ENCODE measurements at regions not wholly inside any gene's neighbourhood (a gene's known extent, or its start where the extent isn't known, plus 50 kb on each side); places are given as distances from the start of the nearest gene placed in this dataset.

DNA sequence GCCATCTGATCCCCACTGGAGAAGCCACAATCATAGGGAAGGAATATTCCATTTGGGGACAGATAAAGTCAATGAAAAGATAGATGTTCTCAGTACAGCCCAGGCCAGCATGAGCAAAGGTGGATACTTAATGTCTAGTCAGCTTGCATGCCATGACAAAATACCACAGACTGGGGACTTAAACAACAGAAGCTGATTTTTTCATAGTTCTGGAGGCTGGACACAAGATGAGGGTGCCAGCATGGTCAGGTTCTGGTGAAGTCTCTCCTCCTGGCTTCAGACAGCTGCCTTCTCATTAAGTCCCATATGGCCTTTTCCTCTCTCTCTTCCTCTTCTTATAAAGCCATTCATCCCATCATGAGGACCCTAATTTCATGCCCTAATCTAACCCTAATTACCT is 116.1 kb upstream of the CYP1B1 start:
- no peak overlapping the region for H3K27ac ChIP-seq
- TF ChIP-seq, protein P1, sequence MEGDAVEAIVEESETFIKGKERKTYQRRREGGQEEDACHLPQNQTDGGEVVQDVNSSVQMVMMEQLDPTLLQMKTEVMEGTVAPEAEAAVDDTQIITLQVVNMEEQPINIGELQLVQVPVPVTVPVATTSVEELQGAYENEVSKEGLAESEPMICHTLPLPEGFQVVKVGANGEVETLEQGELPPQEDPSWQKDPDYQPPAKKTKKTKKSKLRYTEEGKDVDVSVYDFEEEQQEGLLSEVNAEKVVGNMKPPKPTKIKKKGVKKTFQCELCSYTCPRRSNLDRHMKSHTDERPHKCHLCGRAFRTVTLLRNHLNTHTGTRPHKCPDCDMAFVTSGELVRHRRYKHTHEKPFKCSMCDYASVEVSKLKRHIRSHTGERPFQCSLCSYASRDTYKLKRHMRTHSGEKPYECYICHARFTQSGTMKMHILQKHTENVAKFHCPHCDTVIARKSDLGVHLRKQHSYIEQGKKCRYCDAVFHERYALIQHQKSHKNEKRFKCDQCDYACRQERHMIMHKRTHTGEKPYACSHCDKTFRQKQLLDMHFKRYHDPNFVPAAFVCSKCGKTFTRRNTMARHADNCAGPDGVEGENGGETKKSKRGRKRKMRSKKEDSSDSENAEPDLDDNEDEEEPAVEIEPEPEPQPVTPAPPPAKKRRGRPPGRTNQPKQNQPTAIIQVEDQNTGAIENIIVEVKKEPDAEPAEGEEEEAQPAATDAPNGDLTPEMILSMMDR (IDR thresholded peaks at IDR 0.05; ENCODE audit: low read depth, low read length): no peak
- no peak overlapping the region for H3K4me3 ChIP-seq (ENCODE audit: low read depth, low read length)
- DNase-seq: no peak
- H3K27me3 ChIP-seq (ENCODE audit: insufficient read depth, low read depth, severe bottlenecking): no peaks in the 10 kb centered on the region
- no peaks in the 10 kb centered on the region for H3K36me3 ChIP-seq
- no peaks in the 10 kb centered on the region for H3K9me3 ChIP-seq (ENCODE audit: severe bottlenecking)

DNA sequence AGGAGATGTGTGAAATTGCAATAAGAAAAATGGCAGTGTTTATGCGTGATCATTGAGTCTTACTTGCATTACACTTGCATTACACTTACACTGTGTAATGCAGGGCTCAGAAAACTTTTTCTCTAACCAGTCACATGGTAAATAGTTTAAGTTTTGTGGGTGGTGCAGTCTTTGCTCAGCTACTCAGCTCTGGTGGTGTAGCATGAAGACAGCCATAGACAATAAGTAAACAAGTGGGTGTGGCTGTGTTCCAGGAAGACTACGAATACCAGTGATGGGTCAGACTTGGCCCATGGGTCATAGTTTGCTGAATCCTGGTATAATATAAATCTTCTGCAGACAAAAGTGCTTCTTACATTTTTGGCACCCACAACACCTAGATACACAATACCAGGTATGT is 115.6 kb upstream of the CYP1B1 start:
- TF ChIP-seq, protein P1 (IDR thresholded peaks at IDR 0.05; ENCODE audit: low read depth, low read length): no peak
- no peak overlapping the region for H3K4me3 ChIP-seq (ENCODE audit: low read depth, low read length)
- H3K9me3 ChIP-seq (ENCODE audit: severe bottlenecking): no peaks in the 10 kb centered on the region
- no peaks in the 10 kb centered on the region for H3K27me3 ChIP-seq (ENCODE audit: insufficient read depth, low read depth, severe bottlenecking)
- no peak overlapping the region for H3K27ac ChIP-seq
- no peaks in the 10 kb centered on the region for H3K36me3 ChIP-seq
- no peak for DNase-seq

DNA sequence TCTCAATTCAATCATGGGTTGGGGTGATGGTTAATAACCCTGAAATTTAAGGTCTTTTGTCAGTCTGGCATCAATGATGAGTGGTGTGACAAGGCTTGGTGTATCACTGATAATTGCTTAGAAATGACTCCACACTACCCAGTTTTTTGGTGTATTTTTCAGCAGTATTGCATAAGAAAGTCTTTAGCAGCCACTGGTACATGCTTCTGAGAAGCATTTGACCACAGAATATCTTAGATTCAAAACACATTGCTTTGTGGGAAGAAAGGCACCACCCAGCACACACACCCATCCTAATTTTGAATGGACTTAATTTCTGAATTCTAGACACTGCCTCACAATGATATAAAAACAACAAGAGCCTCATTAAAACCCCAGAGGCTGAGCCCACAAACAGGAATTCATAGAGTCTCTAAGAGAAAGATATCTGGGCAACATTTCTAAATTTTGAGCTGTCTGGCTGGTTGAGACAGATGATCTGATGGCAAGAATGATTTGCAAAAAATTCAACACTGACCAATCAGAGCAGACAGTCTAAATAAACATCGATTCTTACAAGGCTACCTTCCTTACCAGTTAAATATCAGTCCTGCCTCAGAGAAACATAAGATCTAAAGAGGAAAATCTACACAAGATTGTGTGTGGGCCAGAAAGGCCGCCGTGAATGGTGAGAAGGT is 114.7 kb upstream of the CYP1B1 start:
- no peaks in the 10 kb centered on the region for H3K9me3 ChIP-seq (ENCODE audit: severe bottlenecking)
- no peaks in the 10 kb centered on the region for H3K27me3 ChIP-seq (ENCODE audit: insufficient read depth, low read depth, severe bottlenecking)
- H3K27ac ChIP-seq: no peak overlapping the region
- H3K36me3 ChIP-seq: no peaks in the 10 kb centered on the region
- no peak for DNase-seq
- no peak overlapping the region for H3K4me3 ChIP-seq (ENCODE audit: low read depth, low read length)
- TF ChIP-seq, protein P1 (IDR thresholded peaks at IDR 0.05; ENCODE audit: low read depth, low read length): no peak

DNA sequence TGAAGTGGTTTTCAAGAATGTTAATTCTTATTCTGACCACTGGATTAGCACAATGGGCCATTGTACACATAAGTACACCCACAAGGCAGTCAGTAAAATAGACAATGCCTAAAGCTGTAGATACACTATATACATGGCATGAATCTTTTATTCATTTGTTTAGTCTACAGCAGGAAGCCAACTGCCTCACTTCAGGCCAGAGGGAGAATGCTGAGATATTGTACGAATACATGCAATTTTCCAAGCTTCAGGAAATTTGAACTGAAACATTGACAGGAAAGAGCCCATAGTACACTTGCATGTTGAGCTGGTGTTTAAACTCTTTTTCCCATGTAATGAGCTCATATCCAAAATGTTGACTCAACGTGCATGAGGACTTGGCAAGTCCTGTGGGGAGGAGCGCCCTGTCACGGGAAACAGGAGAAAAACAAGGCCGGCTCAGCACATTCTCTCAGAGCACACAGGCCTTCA is 111.6 kb upstream of the CYP1B1 start:
- H3K4me3 ChIP-seq (ENCODE audit: low read depth, low read length): no peak overlapping the region
- no peaks in the 10 kb centered on the region for H3K27me3 ChIP-seq (ENCODE audit: insufficient read depth, low read depth, severe bottlenecking)
- H3K36me3 ChIP-seq: no peaks in the 10 kb centered on the region
- no peaks in the 10 kb centered on the region for H3K9me3 ChIP-seq (ENCODE audit: severe bottlenecking)
- H3K27ac ChIP-seq: no peak overlapping the region
- TF ChIP-seq, protein P1 (IDR thresholded peaks at IDR 0.05; ENCODE audit: low read depth, low read length): no peak
- DNase-seq: no peak

DNA sequence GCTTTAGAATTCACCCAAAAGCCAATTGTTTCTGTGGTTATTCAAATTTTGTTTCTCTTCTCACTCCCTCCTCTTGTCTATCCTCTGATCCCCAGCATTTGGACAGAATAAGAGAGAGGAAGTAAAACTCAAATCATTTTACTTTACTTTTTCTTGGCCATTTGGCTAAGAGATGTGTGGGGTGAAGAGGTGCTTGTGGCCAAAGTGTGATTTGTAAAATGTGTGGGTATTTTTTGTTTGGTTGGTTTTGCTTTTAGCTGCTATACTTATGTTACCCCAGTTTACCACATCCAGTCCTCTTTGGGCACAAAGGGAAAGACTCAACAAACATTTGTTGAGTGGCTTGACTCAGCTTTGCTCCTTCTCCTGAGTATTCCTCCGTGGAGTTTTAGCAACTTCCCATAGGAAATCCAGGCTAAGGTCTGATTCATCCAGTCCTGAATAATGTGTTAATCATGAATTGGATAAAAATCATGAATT is 109.1 kb upstream of the CYP1B1 start:
- no peak overlapping the region for H3K27ac ChIP-seq
- no peak overlapping the region for H3K4me3 ChIP-seq (ENCODE audit: low read depth, low read length)
- no peaks in the 10 kb centered on the region for H3K27me3 ChIP-seq (ENCODE audit: insufficient read depth, low read depth, severe bottlenecking)
- no peaks in the 10 kb centered on the region for H3K9me3 ChIP-seq (ENCODE audit: severe bottlenecking)
- DNase-seq: no peak
- TF ChIP-seq, protein P1 (IDR thresholded peaks at IDR 0.05; ENCODE audit: low read depth, low read length): no peak
- no peaks in the 10 kb centered on the region for H3K36me3 ChIP-seq
